Breast epithelium (tissue), 4 donors: ENCODE measurements at regions not wholly inside any gene's neighbourhood (a gene's known extent, or its start where the extent isn't known, plus 50 kb on each side); places are given as distances from the start of the nearest gene placed in this dataset.
"Not testable (repeated sequence)": the region's sequence is repeated elsewhere in the genome, so short reads cannot be mapped to it uniquely, and the experiment has no call there.

Experiments
- DNase-seq, 2 donors: peaks; one replicate each; pipeline ENCODE4 v3.0.0-alpha.2; 2019; ENCODE audit warnings: low spot score in 2 of 2
- H3K27ac ChIP-seq, 2 donors: fragments of 200-600 bp; sonication (generic) in 1 of 2; one replicate each; pipeline ENCODE4 v1.5.1; 2016 to 2019; ENCODE audit warnings: mild to moderate bottlenecking in 1 of 2
- H3K27me3 ChIP-seq, 2 donors: fragments of 200-600 bp; sonication (generic) in 1 of 2; one replicate each; pipeline versions ENCODE4 v1.5.1 to v1.6.0; 2017 to 2019; ENCODE audit warnings: control low read depth in 1 of 2, mild to moderate bottlenecking in 1 of 2
- H3K36me3 ChIP-seq: fragments of 200-600 bp; one replicate; pipeline ENCODE4 v1.5.1; 2019
- H3K4me1 ChIP-seq, 2 donors: fragments of 200-600 bp; sonication (generic); one replicate each; pipeline ENCODE4 v1.5.1; 2016 to 2019; ENCODE audit warnings: control low read depth in 1 of 2
- H3K4me3 ChIP-seq, 3 donors: fragments of 200-600 bp; sonication (generic); 1 replicate in 2 of 3; 2 replicates in 1 of 3; pipeline ENCODE4 v1.5.1; 2016 to 2019; ENCODE audit warnings: mild to moderate bottlenecking in 3 of 3, moderate library complexity in 2 of 3
- H3K9me3 ChIP-seq, 2 donors: fragments of 200-600 bp; sonication (generic) in 1 of 2; one replicate each; pipeline ENCODE4 v1.5.1; 2016 to 2019; ENCODE audit warnings: control low read depth in 1 of 2
- CTCF ChIP-seq, 3 donors: fragments of 450-650 bp; IDR thresholded peaks; one replicate each; pipeline ENCODE4 v1.5.1; 2016 to 2017; ENCODE audit warnings: antibody characterized with exemption in 3 of 3, mild to moderate bottlenecking in 3 of 3, moderate library complexity in 3 of 3
- POLR2A ChIP-seq: fragments of 450-650 bp; IDR thresholded peaks from one replicate; pipeline ENCODE4 v1.6.1; 2016; ENCODE audit warnings: antibody characterized with exemption, mild to moderate bottlenecking, moderate library complexity
- POLR2AphosphoS5 ChIP-seq, 3 donors: sonication (generic); formaldehyde crosslinking; IDR thresholded peaks; one replicate each; pipeline ENCODE4 v1.6.1; 2017; ENCODE audit warnings: antibody characterized with exemption in 3 of 3
- intact Hi-C: fragments of 100-400 bp; cut with DNase I; formaldehyde crosslinking; loops from one replicate; pipeline ENCODE4 v1.15.1; 2023; ENCODE audit warnings: low total_unique reads

- H3K9me3 ChIP-seq, result no peaks in the 10 kb centered on the region
- DNase-seq, result no peak
- intact Hi-C loops, result no loop called here
- no peaks in the 10 kb centered on the region for H3K36me3 ChIP-seq
- H3K4me3 ChIP-seq, result no peak overlapping the region
- H3K4me1 ChIP-seq, result no peaks in the 10 kb centered on the region
- H3K27ac ChIP-seq, result no peak overlapping the region
- TF ChIP-seq POLR2AphosphoS5 (IDR thresholded peaks at IDR 0.05) (no peak), POLR2A (no peak), CTCF (IDR thresholded peaks at IDR 0.05) (no peak)
- peaks cover 0 to 9% of the 10 kb centered on the region in 2 donors for H3K27me3 ChIP-seq
Observed at GRCh38 chr14:106442857-106443256, 916.5 kb downstream of the TMEM121 start.

GRCh38 chr14:106455026-106455425 is 928.6 kb downstream of the TMEM121 start:
- Histone ChIP-seq H3K36me3 (no peaks in the 10 kb centered on the region), H3K27ac (no peak overlapping the region), H3K27me3 (peaks cover 0 to 3% of the 10 kb centered on the region in 2 donors), H3K9me3 (no peaks in the 10 kb centered on the region), H3K4me1 (no peaks in the 10 kb centered on the region), H3K4me3 (no peak overlapping the region)
- no peak for DNase-seq
- TF ChIP-seq CTCF (IDR thresholded peaks at IDR 0.05) (no peak), POLR2A (no peak), POLR2AphosphoS5 (IDR thresholded peaks at IDR 0.05) (no peak)
- intact Hi-C loops, result no loop called here

- no peaks in the 10 kb centered on the region for H3K4me1 ChIP-seq
- H3K27me3 ChIP-seq, result peaks cover 0 to 2% of the 10 kb centered on the region in 2 donors
- no peaks in the 10 kb centered on the region for H3K36me3 ChIP-seq
- no peak overlapping the region for H3K27ac ChIP-seq
- intact Hi-C loops, result no loop called here
- no peak for DNase-seq
- TF ChIP-seq POLR2AphosphoS5 (IDR thresholded peaks at IDR 0.05) (no peak), POLR2A (no peak)
- no peaks in the 10 kb centered on the region for H3K9me3 ChIP-seq
- no peak overlapping the region for H3K4me3 ChIP-seq
Observed at GRCh38 chr14:106459971-106460730, 933.8 kb downstream of the TMEM121 start.

- no peak for TF ChIP-seq POLR2A
- TF ChIP-seq POLR2AphosphoS5 (IDR thresholded peaks at IDR 0.05), result no peak
- TF ChIP-seq CTCF (IDR thresholded peaks at IDR 0.05), result no peak
Observed at GRCh38 chr14:106460916-106461315, 934.5 kb downstream of the TMEM121 start.

GRCh38 chr14:106466483-106466882 is 940.1 kb downstream of the TMEM121 start:
- H3K27ac ChIP-seq, H3K9me3 ChIP-seq, H3K4me3 ChIP-seq, H3K36me3 ChIP-seq, intact Hi-C loops, H3K4me1 ChIP-seq, H3K27me3 ChIP-seq, DNase-seq: not testable (repeated sequence)

More at GRCh38 chr14:106460916-106461315, 934.5 kb downstream of the TMEM121 start:
- Histone ChIP-seq H3K27ac (no peak overlapping the region), H3K4me1 (no peaks in the 10 kb centered on the region), H3K9me3 (no peaks in the 10 kb centered on the region), H3K27me3 (no peaks in the 10 kb centered on the region), H3K4me3 (no peak overlapping the region), H3K36me3 (no peaks in the 10 kb centered on the region)
- intact Hi-C loops, result no loop called here
- no peak for DNase-seq

- intact Hi-C loops, DNase-seq, H3K4me1 ChIP-seq, H3K9me3 ChIP-seq, H3K27me3 ChIP-seq, H3K4me3 ChIP-seq, H3K36me3 ChIP-seq, H3K27ac ChIP-seq: not testable (repeated sequence)
Observed at GRCh38 chr14:106468869-106469268, 942.5 kb downstream of the TMEM121 start.

GRCh38 chr14:106470028-106470427 is 943.6 kb downstream of the TMEM121 start:
- H3K9me3 ChIP-seq, H3K4me1 ChIP-seq, H3K4me3 ChIP-seq, intact Hi-C loops, H3K27me3 ChIP-seq, DNase-seq, H3K27ac ChIP-seq, H3K36me3 ChIP-seq: not testable (repeated sequence)

GRCh38 chr14:106474261-106475028 is 948.1 kb downstream of the TMEM121 start:
- H3K27me3 ChIP-seq, H3K4me3 ChIP-seq, DNase-seq, H3K9me3 ChIP-seq, H3K36me3 ChIP-seq, H3K4me1 ChIP-seq, H3K27ac ChIP-seq, intact Hi-C loops: not testable (repeated sequence)

GRCh38 chr14:106475214-106475613 is 948.8 kb downstream of the TMEM121 start:
- H3K9me3 ChIP-seq, H3K4me1 ChIP-seq, H3K36me3 ChIP-seq, H3K27ac ChIP-seq, H3K27me3 ChIP-seq, intact Hi-C loops, DNase-seq, H3K4me3 ChIP-seq: not testable (repeated sequence)

- DNase-seq, H3K27ac ChIP-seq, H3K4me3 ChIP-seq, intact Hi-C loops, H3K9me3 ChIP-seq, H3K36me3 ChIP-seq, H3K4me1 ChIP-seq, H3K27me3 ChIP-seq: not testable (repeated sequence)
Observed at GRCh38 chr14:106477600-106477999, 951.2 kb downstream of the TMEM121 start.
